ENCODE measurements at regions not wholly inside any gene's neighbourhood (a gene's known extent, or its start where the extent isn't known, plus 50 kb on each side); places are given as distances from the start of the nearest gene placed in this dataset.

GRCh38 chr12:89800435-89800834 lies 91.8 kb upstream of the ATP2B1 start:
- ChIA-PET CTCF (interaction anchor here (1.1 to 1.5 kb wide), 7 partner anchors 9 to 257 kb away, joined by 3 to 5 read pairs (median 3); no protein-coding TSS in a partner anchor), POLR2A (no interaction called here)
- no peak for DNase-seq (ENCODE audit: extremely low spot score)
- no peak for TF ChIP-seq CTCF (IDR thresholded peaks at IDR 0.05; ENCODE audit: control extremely low read depth, extremely low read depth, low read depth, missing control alignments)

- DNase-seq (ENCODE audit: extremely low spot score): no peak
- ChIA-PET POLR2A (no interaction called here), CTCF (interaction anchor here (0.6 to 1.4 kb wide), 6 partner anchors 17 to 256 kb away, joined by 3 to 4 read pairs (median 3); no protein-coding TSS in a partner anchor)
- no peak for TF ChIP-seq CTCF (IDR thresholded peaks at IDR 0.05; ENCODE audit: control extremely low read depth, extremely low read depth, low read depth, missing control alignments)
These were observed 90.7 kb upstream of the ATP2B1 start for GRCh38 chr12:89799316-89799715.

DNA sequence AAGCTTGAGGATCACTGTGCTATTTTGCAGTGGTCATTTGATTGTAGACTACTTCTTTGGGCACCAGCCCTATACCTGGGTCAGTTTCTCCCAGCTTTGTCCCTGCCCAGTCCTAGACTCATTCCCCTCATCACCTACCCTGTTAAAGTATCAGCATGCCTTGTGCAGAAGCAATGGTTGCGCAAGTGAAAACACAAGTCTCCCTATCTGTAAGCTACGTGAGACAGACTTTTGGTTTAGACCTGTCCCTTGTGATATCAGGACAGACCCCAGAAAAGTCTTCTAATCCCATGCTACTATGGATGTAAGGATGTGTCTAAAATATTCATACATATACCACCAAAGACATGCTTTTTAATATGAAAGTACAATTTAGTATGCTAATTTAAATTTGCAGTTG lies 88.8 kb upstream of the ATP2B1 start:
- DNase-seq (ENCODE audit: extremely low spot score): no peak
- no peak for TF ChIP-seq CTCF (IDR thresholded peaks at IDR 0.05; ENCODE audit: control extremely low read depth, extremely low read depth, low read depth, missing control alignments)
- ChIA-PET POLR2A (no interaction called here), CTCF (interaction anchor here (0.6 to 2.6 kb wide), 8 partner anchors 9 to 91 kb away, joined by 3 to 13 read pairs (median 3); no protein-coding TSS in a partner anchor)

- no peak for TF ChIP-seq CTCF (IDR thresholded peaks at IDR 0.05; ENCODE audit: control extremely low read depth, extremely low read depth, low read depth, missing control alignments)
- no peak for DNase-seq (ENCODE audit: extremely low spot score)
- ChIA-PET POLR2A (no interaction called here), CTCF (interaction anchor here (0.6 to 2.6 kb wide), 8 partner anchors 8 to 91 kb away, joined by 3 to 13 read pairs (median 3); no protein-coding TSS in a partner anchor)
These were observed 88.3 kb upstream of the ATP2B1 start for GRCh38 chr12:89796798-89797382.

- no peak for DNase-seq (ENCODE audit: extremely low spot score)
- ChIA-PET POLR2A (no interaction called here), CTCF (no interaction called here)
- TF ChIP-seq CTCF (IDR thresholded peaks at IDR 0.05; ENCODE audit: control extremely low read depth, extremely low read depth, low read depth, missing control alignments): no peak
These were observed 85.3 kb upstream of the ATP2B1 start for GRCh38 chr12:89793946-89794345.

DNA sequence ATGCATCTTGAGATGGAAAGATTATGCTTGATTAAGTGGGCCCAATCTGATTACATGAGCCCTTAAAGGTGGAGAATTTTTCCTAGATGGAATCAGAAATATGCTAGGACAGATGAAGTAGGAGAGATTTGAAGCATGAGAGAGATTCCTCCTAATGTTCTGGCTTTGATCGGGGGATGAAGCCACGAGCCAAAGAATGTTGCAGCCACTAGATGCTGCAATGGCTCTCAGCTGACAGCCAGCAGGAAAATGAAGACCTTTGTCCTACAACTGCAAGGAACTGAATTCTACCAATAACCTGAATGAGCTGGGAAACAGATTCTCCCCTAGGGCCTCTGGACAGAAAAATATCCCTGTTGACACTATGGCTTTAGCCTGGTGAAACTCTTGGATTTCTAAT lies 82.6 kb upstream of the ATP2B1 start:
- DNase-seq (ENCODE audit: extremely low spot score): no peak
- ChIA-PET CTCF (interaction anchor here (1.6 to 2.8 kb wide), 2 partner anchors 9 to 24 kb away, joined by 3 to 7 read pairs; no protein-coding TSS in a partner anchor), POLR2A (no interaction called here)
- TF ChIP-seq CTCF (IDR thresholded peaks at IDR 0.05; ENCODE audit: control extremely low read depth, extremely low read depth, low read depth, missing control alignments): no peak

Data from GM10248 (cell line).